Keratinocyte (primary cell): ENCODE measurements at regions not wholly inside any gene's neighbourhood (a gene's known extent, or its start where the extent isn't known, plus 50 kb on each side); places are given as distances from the start of the nearest gene placed in this dataset.

Source experiments
- EZH2 ChIP-seq: IDR thresholded peaks from one replicate; pipeline ENCODE4 v1.6.1; 2012; ENCODE audit warnings: inconsistent platforms, mild to moderate bottlenecking, low read length, moderate library complexity
- TF ChIP-seq, protein P1 (sequence below), 3 experiments: IDR thresholded peaks in 1 of 3; conservative IDR thresholded peaks in 1 of 3; optimal IDR thresholded peaks in 1 of 3; 2 replicates in 2 of 3; 3 replicates in 1 of 3; pipeline versions ENCODE3 to v1.5.1; 2011; ENCODE audit warnings: low read length in 3 of 3, mild to moderate bottlenecking in 3 of 3, moderate library complexity in 2 of 3, control low read depth in 1 of 3, inconsistent platforms in 1 of 3; ENCODE audit not compliant: insufficient read depth in 2 of 3; ENCODE audit errors: extremely low read depth in 1 of 3

DNA sequence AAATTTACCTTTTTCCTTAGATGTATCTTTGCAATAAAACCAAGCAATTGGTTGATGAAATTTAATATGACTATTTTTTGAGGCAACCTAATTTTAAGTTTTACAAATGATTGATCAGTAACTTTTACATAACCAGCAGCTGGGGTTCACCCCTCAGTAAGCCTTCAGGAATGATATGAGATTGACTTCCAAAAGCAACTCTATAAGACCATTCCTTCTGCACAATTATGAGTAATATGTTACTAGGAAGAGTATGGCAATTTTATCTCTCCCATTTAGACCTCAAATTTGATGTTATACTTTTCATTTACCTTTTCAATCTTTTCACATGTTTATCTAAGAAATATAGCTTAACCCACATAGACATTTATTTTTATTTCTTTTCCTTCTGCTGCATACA is 1546.3 kb downstream of the HACE1 start:
- TF ChIP-seq, protein P1, sequence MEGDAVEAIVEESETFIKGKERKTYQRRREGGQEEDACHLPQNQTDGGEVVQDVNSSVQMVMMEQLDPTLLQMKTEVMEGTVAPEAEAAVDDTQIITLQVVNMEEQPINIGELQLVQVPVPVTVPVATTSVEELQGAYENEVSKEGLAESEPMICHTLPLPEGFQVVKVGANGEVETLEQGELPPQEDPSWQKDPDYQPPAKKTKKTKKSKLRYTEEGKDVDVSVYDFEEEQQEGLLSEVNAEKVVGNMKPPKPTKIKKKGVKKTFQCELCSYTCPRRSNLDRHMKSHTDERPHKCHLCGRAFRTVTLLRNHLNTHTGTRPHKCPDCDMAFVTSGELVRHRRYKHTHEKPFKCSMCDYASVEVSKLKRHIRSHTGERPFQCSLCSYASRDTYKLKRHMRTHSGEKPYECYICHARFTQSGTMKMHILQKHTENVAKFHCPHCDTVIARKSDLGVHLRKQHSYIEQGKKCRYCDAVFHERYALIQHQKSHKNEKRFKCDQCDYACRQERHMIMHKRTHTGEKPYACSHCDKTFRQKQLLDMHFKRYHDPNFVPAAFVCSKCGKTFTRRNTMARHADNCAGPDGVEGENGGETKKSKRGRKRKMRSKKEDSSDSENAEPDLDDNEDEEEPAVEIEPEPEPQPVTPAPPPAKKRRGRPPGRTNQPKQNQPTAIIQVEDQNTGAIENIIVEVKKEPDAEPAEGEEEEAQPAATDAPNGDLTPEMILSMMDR (optimal IDR thresholded peaks at IDR 0.05 in 1 of 3, IDR thresholded peaks at IDR 0.05 in 1 of 3, conservative IDR thresholded peaks at IDR 0.05 in 1 of 3; ENCODE audit: extremely low read depth in 1 of 3, insufficient read depth in 2 of 3, low read length in 3 of 3), result no peak
- TF ChIP-seq EZH2, result no peak
